ENCODE measurements at regions not wholly inside any gene's neighbourhood (a gene's known extent, or its start where the extent isn't known, plus 50 kb on each side); places are given as distances from the start of the nearest gene placed in this dataset.

GRCh38 chr2:20565623-20566236, 85.2 kb downstream of the HS1BP3 start:
- DNase-seq (ENCODE audit: low read depth) = no peak
- no peak overlapping the region for H3K4me3 ChIP-seq (ENCODE audit: low read depth, low read length)
- no peak for TF ChIP-seq CTCF (IDR thresholded peaks at IDR 0.05; ENCODE audit: low read depth, low read length)
- no peak for TF ChIP-seq POLR2A (IDR thresholded peaks at IDR 0.05; ENCODE audit: extremely low read depth, insufficient read length)
- TF ChIP-seq MYC (IDR thresholded peaks at IDR 0.05; ENCODE audit: low read depth, low read length) = no peak
- TF ChIP-seq MAX (IDR thresholded peaks at IDR 0.05; ENCODE audit: low read depth, low read length) = no peak

GRCh38 chr2:20566331-20566730, 84.6 kb downstream of the HS1BP3 start:
- no peak for DNase-seq (ENCODE audit: low read depth)
- H3K4me3 ChIP-seq (ENCODE audit: low read depth, low read length) = no peak overlapping the region
- TF ChIP-seq POLR2A (IDR thresholded peaks at IDR 0.05; ENCODE audit: extremely low read depth, insufficient read length) = no peak

GRCh38 chr2:20567159-20567925, 83.6 kb downstream of the HS1BP3 start:
- no peak overlapping the region for H3K4me3 ChIP-seq (ENCODE audit: low read depth, low read length)
- no peak for TF ChIP-seq MAX (IDR thresholded peaks at IDR 0.05; ENCODE audit: low read depth, low read length)
- no peak for TF ChIP-seq MYC (IDR thresholded peaks at IDR 0.05; ENCODE audit: low read depth, low read length)
- no peak for TF ChIP-seq POLR2A (IDR thresholded peaks at IDR 0.05; ENCODE audit: extremely low read depth, insufficient read length)
- no peak for TF ChIP-seq CTCF (IDR thresholded peaks at IDR 0.05; ENCODE audit: low read depth, low read length)
- DNase-seq (ENCODE audit: low read depth) = no peak
